ENCODE measurements at regions not wholly inside any gene's neighbourhood (a gene's known extent, or its start where the extent isn't known, plus 50 kb on each side); places are given as distances from the start of the nearest gene placed in this dataset.

GRCh38 chr21:35582731-35583130 is 477.6 kb downstream of the SETD4 start:
- DNase-seq: no peak
- H3K4me1 ChIP-seq: no peaks in the 10 kb centered on the region
- no peak overlapping the region for H3K4me3 ChIP-seq
- TF ChIP-seq CTCF (IDR thresholded peaks at IDR 0.05 in 4 of 5, conservative IDR thresholded peaks at IDR 0.05 in 1 of 5) (no peak), POLR2A (IDR thresholded peaks at IDR 0.05) (no peak)
- H3K9me3 ChIP-seq: no peaks in the 10 kb centered on the region
- ATAC-seq: no peak
- in situ Hi-C loops (cut with MboI; ENCODE audit: low sequenced_read_pairs in 4 of 4): no loop called here
- H3K36me3 ChIP-seq: no peaks in the 10 kb centered on the region
- H3K27me3 ChIP-seq: no peaks in the 10 kb centered on the region
- intact Hi-C loops (cut with DNase I; ENCODE audit: low total_unique reads): no loop called here
- no peak overlapping the region for H3K27ac ChIP-seq

- no peak overlapping the region for H3K4me3 ChIP-seq
- in situ Hi-C loops (cut with MboI; ENCODE audit: low sequenced_read_pairs in 4 of 4): no loop called here
- no peaks in the 10 kb centered on the region for H3K4me1 ChIP-seq
- no peaks in the 10 kb centered on the region for H3K27me3 ChIP-seq
- no peak for ATAC-seq
- H3K9me3 ChIP-seq: no peaks in the 10 kb centered on the region
- H3K27ac ChIP-seq: no peak overlapping the region
- TF ChIP-seq POLR2A (IDR thresholded peaks at IDR 0.05) (no peak), CTCF (IDR thresholded peaks at IDR 0.05 in 4 of 5, conservative IDR thresholded peaks at IDR 0.05 in 1 of 5) (no peak)
- intact Hi-C loops (cut with DNase I; ENCODE audit: low total_unique reads): no loop called here
- DNase-seq: no peak
- no peaks in the 10 kb centered on the region for H3K36me3 ChIP-seq
Measured at GRCh38 chr21:35581640-35582039, 478.7 kb downstream of the SETD4 start.

- Histone ChIP-seq H3K9me3 (no peaks in the 10 kb centered on the region), H3K4me1 (no peaks in the 10 kb centered on the region), H3K4me3 (no peak overlapping the region), H3K36me3 (no peaks in the 10 kb centered on the region), H3K27ac (no peak overlapping the region), H3K27me3 (no peaks in the 10 kb centered on the region)
- TF ChIP-seq CTCF (IDR thresholded peaks at IDR 0.05 in 4 of 5, conservative IDR thresholded peaks at IDR 0.05 in 1 of 5) (no peak), POLR2A (IDR thresholded peaks at IDR 0.05) (no peak)
- no peak for ATAC-seq
- no peak for DNase-seq
- in situ Hi-C loops (cut with MboI; ENCODE audit: low sequenced_read_pairs in 4 of 4) (no loop called here), intact Hi-C loops (cut with DNase I; ENCODE audit: low total_unique reads) (no loop called here)
Measured at GRCh38 chr21:35579520-35580293, 480.6 kb downstream of the SETD4 start.

- TF ChIP-seq CTCF (IDR thresholded peaks at IDR 0.05 in 4 of 5, conservative IDR thresholded peaks at IDR 0.05 in 1 of 5) (no peak), POLR2A (IDR thresholded peaks at IDR 0.05) (no peak)
- Histone ChIP-seq H3K9me3 (no peaks in the 10 kb centered on the region), H3K36me3 (no peaks in the 10 kb centered on the region), H3K27me3 (no peaks in the 10 kb centered on the region), H3K4me3 (no peak overlapping the region), H3K27ac (no peak overlapping the region), H3K4me1 (no peaks in the 10 kb centered on the region)
- ATAC-seq: no peak
- intact Hi-C loops (cut with DNase I; ENCODE audit: low total_unique reads): no loop called here
- in situ Hi-C loops (cut with MboI; ENCODE audit: low sequenced_read_pairs in 4 of 4): no loop called here
- DNase-seq: no peak
Measured at GRCh38 chr21:35578831-35579471, 481.4 kb downstream of the SETD4 start.
